ENCODE measurements at regions not wholly inside any gene's neighbourhood (a gene's known extent, or its start where the extent isn't known, plus 50 kb on each side); places are given as distances from the start of the nearest gene placed in this dataset.

DNA sequence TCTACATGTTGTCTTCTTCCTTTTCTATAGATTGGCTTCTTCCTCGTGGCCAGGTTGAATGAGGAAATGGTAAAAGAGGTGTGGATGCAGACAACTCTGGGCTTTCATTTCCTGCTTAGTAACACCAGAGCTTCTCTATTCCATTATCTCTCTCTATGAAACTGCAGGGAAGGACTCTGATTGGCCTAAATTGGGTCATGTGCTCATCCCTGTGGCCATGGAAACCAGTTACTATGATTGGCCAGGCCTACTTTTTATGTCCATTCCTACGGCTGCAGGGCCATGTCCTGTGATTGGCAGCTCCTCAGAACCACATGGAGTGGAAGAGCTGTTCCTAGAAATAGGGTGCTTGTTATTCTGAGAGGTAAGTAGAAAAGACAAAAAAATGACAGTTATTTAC lies 486.9 kb upstream of the ADAMTS9 start:
- TF ChIP-seq SP1 (IDR thresholded peaks at IDR 0.05), result no peak
- TF ChIP-seq L3MBTL2 (conservative IDR thresholded peaks at IDR 0.05), result no peak
- no peak for TF ChIP-seq ARNT (IDR thresholded peaks at IDR 0.05)
- no peak for TF ChIP-seq SUZ12 (IDR thresholded peaks at IDR 0.05)
- no peak for TF ChIP-seq FOXM1 (IDR thresholded peaks at IDR 0.05; ENCODE audit: borderline replicate concordance)
- TF ChIP-seq, protein P1, sequence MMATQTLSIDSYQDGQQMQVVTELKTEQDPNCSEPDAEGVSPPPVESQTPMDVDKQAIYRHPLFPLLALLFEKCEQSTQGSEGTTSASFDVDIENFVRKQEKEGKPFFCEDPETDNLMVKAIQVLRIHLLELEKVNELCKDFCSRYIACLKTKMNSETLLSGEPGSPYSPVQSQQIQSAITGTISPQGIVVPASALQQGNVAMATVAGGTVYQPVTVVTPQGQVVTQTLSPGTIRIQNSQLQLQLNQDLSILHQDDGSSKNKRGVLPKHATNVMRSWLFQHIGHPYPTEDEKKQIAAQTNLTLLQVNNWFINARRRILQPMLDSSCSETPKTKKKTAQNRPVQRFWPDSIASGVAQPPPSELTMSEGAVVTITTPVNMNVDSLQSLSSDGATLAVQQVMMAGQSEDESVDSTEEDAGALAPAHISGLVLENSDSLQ (IDR thresholded peaks at IDR 0.05), result peak; percentile 54
- no peak for TF ChIP-seq ELF4 (IDR thresholded peaks at IDR 0.05)
- TF ChIP-seq FOXA1 (IDR thresholded peaks at IDR 0.05), result no peak
- no peak for TF ChIP-seq LEF1 (IDR thresholded peaks at IDR 0.05; ENCODE audit: borderline replicate concordance)
- TF ChIP-seq BHLHE40 (IDR thresholded peaks at IDR 0.05; ENCODE audit: borderline replicate concordance), result no peak
- no peak for TF ChIP-seq CTBP1 (IDR thresholded peaks at IDR 0.05; ENCODE audit: borderline replicate concordance)
- no peak for TF ChIP-seq HDGF (IDR thresholded peaks at IDR 0.05; ENCODE audit: borderline replicate concordance)
- TF ChIP-seq ZNF384 (IDR thresholded peaks at IDR 0.05), result no peak

Data from HEK293T (cell line).